ENCODE measurements at regions not wholly inside any gene's neighbourhood (a gene's known extent, or its start where the extent isn't known, plus 50 kb on each side); places are given as distances from the start of the nearest gene placed in this dataset.
"Not testable (repeated sequence)": the region's sequence is repeated elsewhere in the genome, so short reads cannot be mapped to it uniquely, and the experiment has no call there.

GRCh38 chr12:11535127-11535526 lies 114.3 kb upstream of the ETV6 start:
- DNase-seq (ENCODE audit: low read depth): no peak

- no peak for DNase-seq (ENCODE audit: low read depth)
These were observed 110.3 kb upstream of the ETV6 start for GRCh38 chr12:11539156-11539555.

GRCh38 chr12:11540156-11540555 lies 109.3 kb upstream of the ETV6 start:
- no peak for DNase-seq (ENCODE audit: low read depth)

- DNase-seq (ENCODE audit: low read depth): no peak
These were observed 108.7 kb upstream of the ETV6 start for GRCh38 chr12:11540615-11541310.

GRCh38 chr12:11542599-11542998 lies 106.9 kb upstream of the ETV6 start:
- no peak for DNase-seq (ENCODE audit: low read depth)

GRCh38 chr12:11543457-11544158 lies 105.9 kb upstream of the ETV6 start:
- DNase-seq (ENCODE audit: low read depth): no peak

GRCh38 chr12:11545484-11546330 lies 103.8 kb upstream of the ETV6 start:
- DNase-seq (ENCODE audit: low read depth): peak; percentile 39

GRCh38 chr12:11546582-11547270 lies 102.7 kb upstream of the ETV6 start:
- not testable (repeated sequence) for DNase-seq (ENCODE audit: low read depth)

- not testable (repeated sequence) for DNase-seq (ENCODE audit: low read depth)
These were observed 102.2 kb upstream of the ETV6 start for GRCh38 chr12:11547271-11547646.

GRCh38 chr12:11549119-11549518 lies 100.4 kb upstream of the ETV6 start:
- no peak for DNase-seq (ENCODE audit: low read depth)

GRCh38 chr12:11553871-11554533 lies 95.5 kb upstream of the ETV6 start:
- DNase-seq (ENCODE audit: low read depth): peak; percentile 53

- DNase-seq (ENCODE audit: low read depth): no peak
These were observed 94.3 kb upstream of the ETV6 start for GRCh38 chr12:11555195-11555594.

GRCh38 chr12:11555743-11556625 lies 93.5 kb upstream of the ETV6 start:
- no peak for DNase-seq (ENCODE audit: low read depth)

- DNase-seq (ENCODE audit: low read depth): no peak
These were observed 92.8 kb upstream of the ETV6 start for GRCh38 chr12:11556682-11557081.

- DNase-seq (ENCODE audit: low read depth): no peak
These were observed 89.7 kb upstream of the ETV6 start for GRCh38 chr12:11559626-11560340.

- DNase-seq (ENCODE audit: low read depth): no peak
These were observed 88.1 kb upstream of the ETV6 start for GRCh38 chr12:11561411-11561810.

GRCh38 chr12:11563785-11564739 lies 85.4 kb upstream of the ETV6 start:
- DNase-seq (ENCODE audit: low read depth): no peak

GRCh38 chr12:11564984-11565651 lies 84.4 kb upstream of the ETV6 start:
- no peak for DNase-seq (ENCODE audit: low read depth)
